Liver (tissue), 6 donors: ENCODE measurements at regions not wholly inside any gene's neighbourhood (a gene's known extent, or its start where the extent isn't known, plus 50 kb on each side); places are given as distances from the start of the nearest gene placed in this dataset.
"Not testable (repeated sequence)": the region's sequence is repeated elsewhere in the genome, so short reads cannot be mapped to it uniquely, and the experiment has no call there.

ENCODE experiments used
- DNase-seq: peaks from one replicate; pipeline ENCODE4 v3.0.0-alpha.2; 2017; ENCODE audit warnings: low spot score
- H3K27ac ChIP-seq, 2 donors: one replicate each; pipeline ENCODE4 v1.7.0; 2013; ENCODE audit warnings: inconsistent platforms in 2 of 2, low read length in 2 of 2, control low read depth in 1 of 2, low read depth in 1 of 2, mild to moderate bottlenecking in 1 of 2
- H3K27me3 ChIP-seq, 4 donors: one replicate each; pipeline versions ENCODE4 v1.6.1 to v1.7.0; 2013; ENCODE audit warnings: low read length in 3 of 4, inconsistent platforms in 1 of 4, mild to moderate bottlenecking in 1 of 4, moderate library complexity in 1 of 4; ENCODE audit not compliant: control insufficient read depth in 4 of 4, insufficient read depth in 4 of 4
- H3K36me3 ChIP-seq, 4 donors: one replicate each; pipeline versions ENCODE4 v1.6.1 to v1.7.0; 2013; ENCODE audit warnings: low read length in 3 of 4, mild to moderate bottlenecking in 3 of 4, low read depth in 1 of 4, moderate library complexity in 1 of 4; ENCODE audit not compliant: control insufficient read depth in 4 of 4, insufficient read depth in 3 of 4
- H3K4me1 ChIP-seq, 4 donors: one replicate each; pipeline versions ENCODE4 v1.6.1 to v1.7.0; 2013; ENCODE audit warnings: low read length in 3 of 4, mild to moderate bottlenecking in 3 of 4, moderate library complexity in 1 of 4; ENCODE audit not compliant: control insufficient read depth in 4 of 4, insufficient read depth in 4 of 4
- H3K4me3 ChIP-seq, 3 donors: one replicate each; pipeline versions ENCODE4 v1.6.1 to v1.7.0; 2013; ENCODE audit warnings: low read length in 3 of 3, control low read depth in 1 of 3, low read depth in 1 of 3, mild to moderate bottlenecking in 1 of 3
- H3K9ac ChIP-seq, 2 donors: one replicate each; pipeline ENCODE4 v1.7.0; 2013; ENCODE audit warnings: low read length in 2 of 2, mild to moderate bottlenecking in 2 of 2, moderate library complexity in 2 of 2, control low read depth in 1 of 2, low read depth in 1 of 2
- H3K9me3 ChIP-seq, 4 donors: one replicate each; pipeline versions ENCODE4 v1.6.1 to v1.7.0; 2013; ENCODE audit warnings: low read length in 3 of 4; ENCODE audit not compliant: control insufficient read depth in 4 of 4
- WGBS: extraction: QIAGEN DNeasy Blood & Tissue Kit; methylation state at CpG from one replicate; pipeline ENCODE4 v1.1.7; 2013; 5-methylcytosine and 5-hydroxymethylcytosine counted together
- donor health status: healthy.
- donor health status: healthy.
- donor health status: healthy.

DNA sequence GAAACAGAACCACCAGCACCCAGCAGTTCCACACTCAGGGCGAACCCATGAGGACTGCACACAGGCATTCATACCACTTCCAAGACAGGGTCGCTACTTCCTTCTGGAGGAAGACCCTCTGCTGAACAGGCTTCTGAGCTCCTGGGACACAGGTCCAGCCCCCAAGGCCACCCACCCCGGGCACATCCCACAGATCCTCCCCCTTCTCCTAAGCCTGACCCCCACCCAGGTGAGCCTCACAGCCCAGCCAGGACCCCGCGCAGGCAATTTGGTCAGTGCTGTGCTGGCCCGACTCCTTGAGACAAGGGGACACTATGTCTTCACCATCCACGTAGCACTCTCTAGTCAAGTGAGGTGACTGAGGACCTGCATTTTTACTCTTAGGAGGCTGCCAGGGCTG lies 5382.7 kb upstream of the TPTE start:
- not testable (repeated sequence) for H3K9me3 ChIP-seq, H3K27me3 ChIP-seq, H3K36me3 ChIP-seq, H3K4me3 ChIP-seq, H3K9ac ChIP-seq, DNase-seq, H3K4me1 ChIP-seq, H3K27ac ChIP-seq
- 97% methylated on average over 6 of the region's 7 CpGs for WGBS

DNA sequence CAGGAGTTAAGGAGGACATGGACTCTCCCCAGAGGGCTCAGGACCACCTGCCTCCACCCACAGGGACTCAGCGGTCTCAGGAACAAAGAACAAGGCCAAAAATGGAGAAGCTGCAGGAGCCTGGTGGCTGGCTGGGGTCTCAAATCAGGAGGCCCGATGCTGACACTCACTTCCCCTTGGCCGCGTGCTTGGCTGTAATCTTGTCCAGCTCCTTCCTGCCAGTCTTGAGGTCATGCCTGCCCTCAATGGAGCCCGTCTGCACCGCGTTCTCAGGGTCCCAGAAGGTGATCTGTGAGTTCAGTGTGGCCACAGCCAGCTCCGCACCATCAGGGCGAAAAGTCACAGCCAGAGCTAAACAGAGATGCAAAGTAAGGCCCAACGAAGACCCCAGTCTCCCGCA lies 5381.9 kb upstream of the TPTE start:
- H3K4me1 ChIP-seq, H3K27ac ChIP-seq, H3K9me3 ChIP-seq, DNase-seq, H3K36me3 ChIP-seq, H3K4me3 ChIP-seq, H3K27me3 ChIP-seq, H3K9ac ChIP-seq: not testable (repeated sequence)
- no CpG with 5 or more reads among the region's 11 CpGs for WGBS

DNA sequence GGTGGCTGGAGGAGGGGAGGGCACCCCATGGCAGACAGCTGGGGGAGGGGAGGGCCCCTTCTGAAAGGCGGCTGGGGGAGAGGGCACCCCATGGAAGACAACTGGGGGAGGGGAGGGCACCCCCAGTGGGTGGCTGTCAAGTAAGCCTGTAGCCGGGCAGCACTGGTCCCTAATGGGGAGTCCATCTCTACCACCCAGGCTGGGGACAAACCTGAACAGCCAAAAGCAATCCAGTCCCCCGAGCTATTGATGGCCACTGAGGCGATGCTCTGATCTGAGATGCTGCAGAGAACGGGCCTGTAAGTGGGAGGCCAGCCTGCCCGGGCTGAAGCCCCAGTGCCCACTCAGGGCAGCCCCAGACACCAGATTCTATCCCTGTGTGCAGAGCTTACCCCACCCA lies 5378.4 kb upstream of the TPTE start:
- not testable (repeated sequence) for DNase-seq, H3K9ac ChIP-seq, H3K4me1 ChIP-seq, H3K9me3 ChIP-seq, H3K27me3 ChIP-seq, H3K36me3 ChIP-seq, H3K27ac ChIP-seq, H3K4me3 ChIP-seq
- 97% methylated on average over 5 of the region's 6 CpGs for WGBS

- not testable (repeated sequence) for H3K27ac ChIP-seq, H3K4me3 ChIP-seq, DNase-seq, H3K36me3 ChIP-seq, H3K27me3 ChIP-seq, H3K9me3 ChIP-seq, H3K9ac ChIP-seq, H3K4me1 ChIP-seq
- WGBS = 79% methylated on average over 9 of the region's 15 CpGs
Measured at GRCh38 chr21:5144731-5145130, 5376.7 kb upstream of the TPTE start.

DNA sequence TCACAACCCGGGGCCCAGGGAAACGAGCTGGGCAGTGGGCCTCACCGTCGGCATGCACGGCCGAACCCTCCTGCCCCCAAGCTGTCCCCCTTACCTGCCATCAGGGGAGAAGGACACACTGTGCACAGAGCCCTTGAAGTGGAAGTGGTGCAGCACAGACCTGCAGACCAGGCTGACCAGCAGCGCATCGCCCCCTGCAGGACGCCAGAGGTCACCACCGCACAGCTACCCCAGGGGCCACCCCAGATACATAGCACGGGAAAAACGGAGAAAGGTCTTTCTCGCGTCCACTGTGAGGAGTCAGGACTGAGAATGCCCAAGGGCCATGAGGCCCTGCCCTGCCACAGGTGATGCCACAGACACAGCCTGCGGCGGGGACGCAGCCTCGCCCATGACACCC lies 5373.7 kb upstream of the TPTE start:
- H3K9ac ChIP-seq, H3K4me1 ChIP-seq, H3K4me3 ChIP-seq, DNase-seq, H3K27me3 ChIP-seq, H3K36me3 ChIP-seq, H3K9me3 ChIP-seq, H3K27ac ChIP-seq: not testable (repeated sequence)
- 73% methylated on average over 8 of the region's 18 CpGs for WGBS

DNA sequence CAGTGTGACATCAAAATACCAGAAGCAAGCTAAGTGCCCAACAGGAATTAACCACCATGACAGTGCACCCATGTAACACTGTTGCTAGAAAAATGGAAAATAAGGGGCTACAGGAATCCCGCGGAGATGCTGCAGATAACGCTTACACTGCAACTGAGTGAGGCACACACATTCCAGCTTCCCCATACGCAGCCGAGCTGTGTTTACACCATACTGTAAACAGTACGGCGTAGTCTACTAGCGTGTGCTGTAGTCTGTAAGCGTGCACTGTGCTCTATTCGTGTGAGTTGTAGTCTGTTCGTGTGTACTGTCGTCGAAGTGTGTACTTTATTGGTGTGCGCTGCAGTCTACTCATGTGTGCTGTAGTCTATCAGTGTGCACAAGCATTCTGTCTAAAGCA lies 5372.2 kb upstream of the TPTE start:
- not testable (repeated sequence) for H3K4me3 ChIP-seq, DNase-seq, H3K9me3 ChIP-seq, H3K9ac ChIP-seq, H3K27ac ChIP-seq, H3K36me3 ChIP-seq, H3K4me1 ChIP-seq, H3K27me3 ChIP-seq
- 95% methylated on average over 9 of the region's 14 CpGs for WGBS

GRCh38 chr21:5153842-5154640 lies 5367.3 kb upstream of the TPTE start:
- H3K9me3 ChIP-seq, H3K9ac ChIP-seq, DNase-seq, H3K36me3 ChIP-seq, H3K27me3 ChIP-seq, H3K27ac ChIP-seq, H3K4me1 ChIP-seq: not testable (repeated sequence)
- peak overlapping the region in 1 of 3 donors; percentile 42 for H3K4me3 ChIP-seq
- WGBS = 5% methylated on average over 24 of the region's 69 CpGs
